Heart left ventricle (tissue), 16 donors: ENCODE measurements at regions not wholly inside any gene's neighbourhood (a gene's known extent, or its start where the extent isn't known, plus 50 kb on each side); places are given as distances from the start of the nearest gene placed in this dataset.

Source experiments
- ATAC-seq, 4 donors: fragments of 200-7000 bp; cut with Tn5 transposase; one replicate each; pipeline ENCODE4 v1.9.1; 2020 to 2022; ENCODE audit warnings: moderate library complexity in 4 of 4, mild to moderate bottlenecking in 3 of 4, moderate number of reproducible peaks in 1 of 4
- DNase-seq, 5 donors: peaks; one replicate each; pipeline ENCODE4 v3.0.0-alpha.2; 2020
- H3K27ac ChIP-seq, 12 donors: fragments of 200-600 bp; sonication (generic) in 4 of 12; one replicate each; pipeline versions ENCODE4 v1.5.0 to v1.8.0; 2016 to 2022; ENCODE audit warnings: mild to moderate bottlenecking in 2 of 12
- H3K27me3 ChIP-seq, 9 donors: fragments of 200-600 bp; sonication (generic) in 2 of 9; one replicate each; pipeline versions ENCODE4 v1.5.1 to v1.8.0; 2016 to 2022; ENCODE audit warnings: mild to moderate bottlenecking in 3 of 9
- H3K36me3 ChIP-seq, 9 donors: fragments of 200-600 bp; sonication (generic) in 2 of 9; one replicate each; pipeline versions ENCODE4 v1.5.0 to v1.8.0; 2018 to 2022; ENCODE audit warnings: mild to moderate bottlenecking in 2 of 9
- H3K4me1 ChIP-seq, 12 donors: fragments of 200-600 bp; sonication (generic) in 4 of 12; one replicate each; pipeline versions ENCODE4 v1.5.0 to v1.8.0; 2016 to 2022; ENCODE audit warnings: mild to moderate bottlenecking in 3 of 12
- H3K4me3 ChIP-seq, 12 donors: fragments of 200-600 bp; sonication (generic) in 4 of 12; one replicate each; pipeline versions ENCODE4 v1.5.0 to v1.8.0; 2017 to 2022; ENCODE audit warnings: mild to moderate bottlenecking in 9 of 12, moderate library complexity in 4 of 12
- H3K9me3 ChIP-seq, 12 donors: fragments of 200-600 bp; sonication (generic) in 4 of 12; one replicate each; pipeline versions ENCODE4 v1.5.0 to v1.8.0; 2016 to 2022; ENCODE audit warnings: mild to moderate bottlenecking in 1 of 12
- POLR2A ChIP-seq, 2 donors: fragments of 450-650 bp; IDR thresholded peaks; one replicate each; pipeline ENCODE4 v1.6.1; 2017; ENCODE audit warnings: antibody characterized with exemption in 2 of 2, mild to moderate bottlenecking in 2 of 2, moderate library complexity in 2 of 2
- WGBS, 4 donors: extraction: QIAGEN DNeasy Blood & Tissue Kit in 2 of 4; methylation state at CpG; one replicate each; pipeline versions ENCODE4 v1.1.5 to v1.1.7; 2013 to 2018; 5-methylcytosine and 5-hydroxymethylcytosine counted together
- intact Hi-C, 10 donors: fragments of 100-400 bp; cut with DNase I; formaldehyde crosslinking; loops; one replicate each; pipeline versions ENCODE4 v1.11.1 to v1.14.2; 2022
- TF ChIP-seq, protein P1 (sequence below), 12 donors: fragments of 200-600 bp; sonication (generic) in 4 of 12; IDR thresholded peaks; one replicate each; pipeline versions ENCODE4 v1.5.0 to v1.8.0; 2018 to 2022; ENCODE audit warnings: antibody characterized with exemption in 12 of 12, mild to moderate bottlenecking in 5 of 12
- donor health status: ischemic (EF 13 %, LVEDD 7.1; RV severe dilation, severe dysfunction).
- donor health status: healthy with polysubstance abuse.
- donor health status: DM: no; HTN: yes; CAD: no.
- donor health status: DM: no; HTN: no; CAD: no.
- donor health status: ischemic (EF 25% LVEDD 6.9; RV normal size, moderate dysfunction).
- donor health status: ischemic (EF 25% LVEDD 5.7; RV mildly dilated, moderate dysfunction).
- donor health status: healthy.
- donor health status: DM: yes; HTN: yes; CAD: no.
- donor health status: ischemic (EF 35%, LVEDD 5.7; RV mildly dilated, moderate dysfunction).
- donor health status: nonischemic (EF 11% LVEDD 7.7; RV severe dilation, severe dysfunction).
- donor health status: DM: yes; HTN: yes; CAD: no.
- donor health status: PGD.
- donor health status: ischemic (EF 29% LVEDD 5.4; RV normal size, mild dysfunction).
- donor health status: nonischemic (EF 23%, LVEDD 6.1; RV moderate dilation, normal function).

DNA sequence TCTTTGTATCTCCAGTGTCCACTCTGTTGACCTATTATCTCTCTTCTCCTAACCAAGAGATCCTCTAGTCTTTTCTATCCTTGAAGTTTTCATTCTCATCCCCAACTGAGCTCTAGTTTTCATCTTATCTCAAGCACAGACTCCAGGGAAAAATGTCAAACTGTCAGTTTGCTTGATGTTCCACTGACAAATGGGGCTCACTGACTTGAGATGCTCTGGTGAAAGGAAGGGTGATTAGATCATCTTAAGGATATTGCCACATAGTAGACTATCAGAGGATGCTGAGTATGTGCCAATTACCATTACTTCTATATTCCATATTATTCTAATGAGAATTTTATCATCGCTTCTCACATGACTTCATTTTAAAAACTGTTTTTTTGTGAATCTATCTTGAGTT lies 2008.2 kb downstream of the ARAP2 start:
- intact Hi-C loops, result loop anchor here in 1 of 10 donors (10.0 kb wide), 1 partner anchor 701 kb away; no protein-coding TSS in a partner anchor
- Histone ChIP-seq H3K36me3 (no peaks in the 10 kb centered on the region), H3K27me3 (no peaks in the 10 kb centered on the region), H3K27ac (no peak overlapping the region), H3K4me3 (no peak overlapping the region), H3K4me1 (no peaks in the 10 kb centered on the region), H3K9me3 (peaks cover 0 to 7% (median 0%) of the 10 kb centered on the region in 12 donors)
- ATAC-seq (no peak), DNase-seq (no peak)
- WGBS, 4 donors, result 81 to 91% (median 84%) methylated on average over 1 of the region's 1 CpG
- TF ChIP-seq POLR2A (IDR thresholded peaks at IDR 0.05), result no peak
- TF ChIP-seq, protein P1, sequence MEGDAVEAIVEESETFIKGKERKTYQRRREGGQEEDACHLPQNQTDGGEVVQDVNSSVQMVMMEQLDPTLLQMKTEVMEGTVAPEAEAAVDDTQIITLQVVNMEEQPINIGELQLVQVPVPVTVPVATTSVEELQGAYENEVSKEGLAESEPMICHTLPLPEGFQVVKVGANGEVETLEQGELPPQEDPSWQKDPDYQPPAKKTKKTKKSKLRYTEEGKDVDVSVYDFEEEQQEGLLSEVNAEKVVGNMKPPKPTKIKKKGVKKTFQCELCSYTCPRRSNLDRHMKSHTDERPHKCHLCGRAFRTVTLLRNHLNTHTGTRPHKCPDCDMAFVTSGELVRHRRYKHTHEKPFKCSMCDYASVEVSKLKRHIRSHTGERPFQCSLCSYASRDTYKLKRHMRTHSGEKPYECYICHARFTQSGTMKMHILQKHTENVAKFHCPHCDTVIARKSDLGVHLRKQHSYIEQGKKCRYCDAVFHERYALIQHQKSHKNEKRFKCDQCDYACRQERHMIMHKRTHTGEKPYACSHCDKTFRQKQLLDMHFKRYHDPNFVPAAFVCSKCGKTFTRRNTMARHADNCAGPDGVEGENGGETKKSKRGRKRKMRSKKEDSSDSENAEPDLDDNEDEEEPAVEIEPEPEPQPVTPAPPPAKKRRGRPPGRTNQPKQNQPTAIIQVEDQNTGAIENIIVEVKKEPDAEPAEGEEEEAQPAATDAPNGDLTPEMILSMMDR (IDR thresholded peaks at IDR 0.05), result no peak

DNA sequence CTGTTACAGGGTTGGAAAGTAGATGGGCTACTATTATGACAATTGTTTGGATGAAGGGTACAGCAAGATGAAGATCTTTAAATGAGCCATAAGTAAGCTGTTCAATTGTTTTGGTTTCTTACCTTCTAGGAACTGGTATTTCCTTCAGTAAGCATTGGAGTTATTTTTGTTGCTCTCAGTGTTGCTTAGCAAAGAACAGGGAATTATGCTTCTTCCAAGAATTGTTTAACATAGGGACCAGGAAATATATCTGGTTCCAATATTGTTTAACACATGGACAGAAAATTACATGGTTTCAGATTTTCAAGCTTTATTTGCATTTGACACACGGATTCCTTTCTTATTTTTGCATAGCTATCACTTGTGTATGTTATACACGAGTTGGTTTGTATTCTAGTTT lies 1999.0 kb downstream of the ARAP2 start:
- intact Hi-C loops, result no loop called here
- Histone ChIP-seq H3K4me3 (no peak overlapping the region), H3K36me3 (no peaks in the 10 kb centered on the region), H3K27me3 (no peaks in the 10 kb centered on the region), H3K27ac (no peak overlapping the region), H3K4me1 (no peaks in the 10 kb centered on the region), H3K9me3 (peaks cover 0 to 16% (median 0%) of the 10 kb centered on the region in 12 donors)
- no peak for ATAC-seq
- DNase-seq, result no peak
- TF ChIP-seq POLR2A (IDR thresholded peaks at IDR 0.05), result no peak
- TF ChIP-seq, protein P1 (IDR thresholded peaks at IDR 0.05), result no peak
- 74 to 78% (median 76%) methylated on average over 2 of the region's 2 CpGs for WGBS, 4 donors

DNA sequence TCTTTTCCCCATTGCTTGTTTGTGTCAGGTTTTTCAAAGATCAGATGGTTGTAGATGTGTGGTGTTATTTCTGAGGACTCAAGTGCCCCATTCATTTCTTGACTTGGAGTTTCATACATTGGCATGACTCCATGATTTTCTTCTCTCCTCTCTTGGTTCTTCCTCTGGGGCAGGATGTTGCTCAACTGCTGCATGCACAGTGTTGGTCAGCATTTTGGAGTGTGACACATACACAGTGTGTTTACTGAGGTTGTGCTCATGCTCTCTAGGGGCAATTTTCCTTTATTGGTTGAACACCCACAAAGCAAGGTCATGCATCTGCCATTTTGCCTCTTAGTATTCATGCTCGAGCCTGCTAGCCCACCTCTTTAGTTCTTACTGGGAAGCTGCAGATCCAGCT lies 1993.8 kb downstream of the ARAP2 start:
- no peak for TF ChIP-seq POLR2A (IDR thresholded peaks at IDR 0.05)
- TF ChIP-seq, protein P1 (IDR thresholded peaks at IDR 0.05), result no peak
- ATAC-seq (no peak), DNase-seq (no peak)
- H3K9me3 ChIP-seq, result peaks cover 0 to 16% (median 0%) of the 10 kb centered on the region in 12 donors
- no peaks in the 10 kb centered on the region for H3K4me1 ChIP-seq
- no peaks in the 10 kb centered on the region for H3K27me3 ChIP-seq
- 69 to 88% (median 75%) methylated on average over 1 of the region's 1 CpG for WGBS, 4 donors
- intact Hi-C loops, result no loop called here
- no peaks in the 10 kb centered on the region for H3K36me3 ChIP-seq
- no peak overlapping the region for H3K27ac ChIP-seq
- no peak overlapping the region for H3K4me3 ChIP-seq

DNA sequence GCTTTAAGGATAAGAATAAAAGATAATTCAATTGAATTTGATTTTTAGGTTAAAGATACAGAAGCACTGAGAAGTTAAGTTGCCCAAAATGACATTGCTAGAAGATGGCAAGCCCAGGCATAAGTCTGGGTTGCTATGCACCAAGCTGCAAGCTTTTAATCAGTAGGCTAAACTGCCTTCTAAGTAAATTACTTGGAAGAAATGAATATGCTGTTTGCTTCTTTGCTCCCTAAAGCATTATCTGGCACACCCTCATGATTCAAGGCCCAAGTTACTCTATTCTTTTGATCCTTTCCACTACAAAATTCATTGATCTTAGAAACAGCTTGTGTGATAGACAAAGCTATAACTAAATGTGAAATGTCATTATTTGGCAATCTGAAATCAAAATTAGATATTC lies 1991.1 kb downstream of the ARAP2 start:
- no peaks in the 10 kb centered on the region for H3K36me3 ChIP-seq
- ATAC-seq, result no peak
- TF ChIP-seq, protein P1 (IDR thresholded peaks at IDR 0.05), result no peak
- no peak for TF ChIP-seq POLR2A (IDR thresholded peaks at IDR 0.05)
- no peak overlapping the region for H3K4me3 ChIP-seq
- peaks cover 0 to 11% (median 0%) of the 10 kb centered on the region in 12 donors for H3K9me3 ChIP-seq
- intact Hi-C loops, result no loop called here
- DNase-seq, result no peak
- H3K27me3 ChIP-seq, result no peaks in the 10 kb centered on the region
- H3K4me1 ChIP-seq, result no peaks in the 10 kb centered on the region
- H3K27ac ChIP-seq, result no peak overlapping the region
